ENCODE measurements at regions not wholly inside any gene's neighbourhood (a gene's known extent, or its start where the extent isn't known, plus 50 kb on each side); places are given as distances from the start of the nearest gene placed in this dataset.

DNA sequence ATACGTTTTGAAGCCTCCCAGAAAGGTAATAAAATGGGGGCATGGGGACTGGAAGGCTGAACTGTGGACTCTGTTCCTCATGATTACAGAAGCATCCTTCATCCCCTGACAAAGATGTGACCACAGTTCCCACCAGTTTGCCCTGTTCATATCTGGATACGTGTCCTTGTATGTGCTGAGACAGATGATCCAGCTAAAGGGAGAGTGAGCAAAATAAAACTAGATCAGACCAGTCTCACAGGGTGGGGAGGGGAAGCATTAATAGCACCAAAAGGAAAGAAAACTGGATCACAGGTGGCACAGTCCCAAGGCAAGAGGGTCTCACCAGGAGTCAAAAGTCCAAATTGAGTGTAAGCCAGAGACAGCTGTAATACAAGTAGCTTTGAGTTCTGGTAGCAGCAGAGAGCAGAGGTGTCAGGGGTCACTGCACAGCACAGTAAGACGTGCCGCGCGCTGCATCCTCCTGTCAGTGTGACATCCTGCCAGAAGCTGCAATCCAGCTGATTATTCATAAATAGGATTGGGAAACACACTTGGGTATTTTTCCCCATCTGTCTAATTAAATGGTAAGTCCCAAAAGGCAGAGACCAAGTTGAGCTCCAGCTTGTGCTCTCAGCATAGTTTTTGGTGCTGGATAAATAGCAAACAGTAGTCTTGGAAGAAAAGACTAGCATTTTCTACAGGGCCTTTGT lies 560.0 kb upstream of the CFAP20DC start:
- Histone ChIP-seq H3K4me1 (ENCODE audit: control insufficient read depth in 1 of 2, low read depth in 2 of 2) (no peaks in the 10 kb centered on the region), H3K27me3 (replicated peaks; ENCODE audit: insufficient read depth) (no peaks in the 10 kb centered on the region), H3K27ac (no peak overlapping the region), H3K36me3 (no peaks in the 10 kb centered on the region), H3K4me3 (no peak overlapping the region), H3K9me3 (no peaks in the 10 kb centered on the region)
- TF ChIP-seq, protein P1, sequence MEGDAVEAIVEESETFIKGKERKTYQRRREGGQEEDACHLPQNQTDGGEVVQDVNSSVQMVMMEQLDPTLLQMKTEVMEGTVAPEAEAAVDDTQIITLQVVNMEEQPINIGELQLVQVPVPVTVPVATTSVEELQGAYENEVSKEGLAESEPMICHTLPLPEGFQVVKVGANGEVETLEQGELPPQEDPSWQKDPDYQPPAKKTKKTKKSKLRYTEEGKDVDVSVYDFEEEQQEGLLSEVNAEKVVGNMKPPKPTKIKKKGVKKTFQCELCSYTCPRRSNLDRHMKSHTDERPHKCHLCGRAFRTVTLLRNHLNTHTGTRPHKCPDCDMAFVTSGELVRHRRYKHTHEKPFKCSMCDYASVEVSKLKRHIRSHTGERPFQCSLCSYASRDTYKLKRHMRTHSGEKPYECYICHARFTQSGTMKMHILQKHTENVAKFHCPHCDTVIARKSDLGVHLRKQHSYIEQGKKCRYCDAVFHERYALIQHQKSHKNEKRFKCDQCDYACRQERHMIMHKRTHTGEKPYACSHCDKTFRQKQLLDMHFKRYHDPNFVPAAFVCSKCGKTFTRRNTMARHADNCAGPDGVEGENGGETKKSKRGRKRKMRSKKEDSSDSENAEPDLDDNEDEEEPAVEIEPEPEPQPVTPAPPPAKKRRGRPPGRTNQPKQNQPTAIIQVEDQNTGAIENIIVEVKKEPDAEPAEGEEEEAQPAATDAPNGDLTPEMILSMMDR (IDR thresholded peaks at IDR 0.05), result no peak
- DNase-seq (ENCODE audit: low spot score) (no peak), ATAC-seq (ENCODE audit: insufficient number of reproducible peaks, low FRiP score, low read depth) (no peak)

DNA sequence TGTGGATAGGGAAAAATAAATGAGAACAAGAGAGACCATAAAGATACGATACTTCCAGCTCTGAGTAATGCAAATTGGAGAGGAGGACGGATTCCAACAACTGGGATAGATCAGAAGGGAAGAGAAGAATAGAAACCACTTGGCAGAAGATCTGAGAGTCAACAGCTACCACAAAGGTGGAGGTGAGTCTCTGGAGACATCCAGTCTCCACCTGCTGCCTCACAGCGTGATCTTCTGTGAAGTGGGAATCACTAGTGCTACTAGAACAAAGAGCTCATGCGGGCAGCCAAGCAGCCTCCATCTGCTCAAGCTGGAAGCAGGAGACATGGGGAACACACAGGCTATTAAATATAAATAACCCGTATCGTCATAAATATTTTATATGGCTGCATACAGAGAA lies 558.5 kb upstream of the CFAP20DC start:
- Histone ChIP-seq H3K4me3 (no peak overlapping the region), H3K27ac (no peak overlapping the region), H3K27me3 (replicated peaks; ENCODE audit: insufficient read depth) (no peaks in the 10 kb centered on the region), H3K36me3 (no peaks in the 10 kb centered on the region), H3K9me3 (no peaks in the 10 kb centered on the region), H3K4me1 (ENCODE audit: control insufficient read depth in 1 of 2, low read depth in 2 of 2) (no peaks in the 10 kb centered on the region)
- ATAC-seq (ENCODE audit: insufficient number of reproducible peaks, low FRiP score, low read depth), result no peak
- DNase-seq (ENCODE audit: low spot score), result no peak
- TF ChIP-seq, protein P1 (IDR thresholded peaks at IDR 0.05), result no peak

DNA sequence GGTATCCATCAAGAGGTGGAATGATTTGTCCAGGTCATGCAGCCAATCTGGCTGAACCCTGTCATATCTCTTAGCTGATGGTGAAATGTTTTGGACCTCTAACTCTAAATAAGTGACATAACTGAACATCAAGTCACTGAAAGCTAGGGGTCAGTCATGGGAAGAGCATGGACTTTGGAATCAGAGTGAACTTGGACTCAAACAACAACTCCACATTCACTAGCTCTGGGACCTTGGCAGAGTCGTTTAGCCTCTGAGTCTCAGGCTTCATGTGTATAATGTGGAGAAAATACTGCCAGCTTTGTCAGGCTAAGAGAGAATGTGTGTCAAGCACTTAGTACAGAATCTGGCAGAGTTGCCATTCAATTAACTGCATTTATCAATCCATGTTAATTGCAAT lies 557.8 kb upstream of the CFAP20DC start:
- Histone ChIP-seq H3K4me1 (ENCODE audit: control insufficient read depth in 1 of 2, low read depth in 2 of 2) (no peaks in the 10 kb centered on the region), H3K27ac (no peak overlapping the region), H3K9me3 (no peaks in the 10 kb centered on the region), H3K36me3 (no peaks in the 10 kb centered on the region), H3K4me3 (no peak overlapping the region), H3K27me3 (replicated peaks; ENCODE audit: insufficient read depth) (no peaks in the 10 kb centered on the region)
- ATAC-seq (ENCODE audit: insufficient number of reproducible peaks, low FRiP score, low read depth) (no peak), DNase-seq (ENCODE audit: low spot score) (no peak)
- TF ChIP-seq, protein P1 (IDR thresholded peaks at IDR 0.05), result no peak

DNA sequence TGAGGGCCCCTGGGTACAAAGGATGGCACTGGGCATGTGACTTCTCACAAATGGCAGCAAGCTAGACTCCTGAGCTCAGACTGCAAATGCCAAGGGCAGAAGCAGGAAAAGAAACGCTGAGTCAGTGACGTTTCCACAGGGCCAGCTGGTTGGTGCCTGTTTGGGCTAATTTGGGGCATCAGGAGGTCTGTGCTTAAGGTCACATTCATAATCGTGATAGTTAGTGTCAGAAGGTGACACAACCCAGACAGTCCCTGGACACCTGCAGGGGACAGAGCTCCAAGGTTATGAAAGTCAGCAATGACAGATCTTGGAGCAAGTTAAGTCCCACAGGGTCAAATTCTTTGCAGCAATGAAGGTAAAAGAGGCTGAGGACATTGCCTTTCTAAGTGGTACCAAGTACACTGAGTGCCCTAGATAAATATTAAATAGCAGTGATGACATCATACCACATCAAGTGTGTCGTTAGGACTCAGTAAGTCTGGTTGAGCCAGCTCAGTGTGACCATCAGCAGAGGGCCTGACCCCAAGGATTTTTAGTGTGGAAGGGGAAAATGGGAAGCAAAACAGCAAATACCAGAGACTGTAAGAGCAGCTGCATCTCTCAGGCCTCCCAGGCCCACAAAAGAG lies 556.9 kb upstream of the CFAP20DC start:
- Histone ChIP-seq H3K27me3 (replicated peaks; ENCODE audit: insufficient read depth) (no peaks in the 10 kb centered on the region), H3K4me3 (no peak overlapping the region), H3K27ac (no peak overlapping the region), H3K4me1 (ENCODE audit: control insufficient read depth in 1 of 2, low read depth in 2 of 2) (no peaks in the 10 kb centered on the region), H3K9me3 (no peaks in the 10 kb centered on the region), H3K36me3 (no peaks in the 10 kb centered on the region)
- TF ChIP-seq, protein P1 (IDR thresholded peaks at IDR 0.05), result no peak
- ATAC-seq (ENCODE audit: insufficient number of reproducible peaks, low FRiP score, low read depth) (no peak), DNase-seq (ENCODE audit: low spot score) (no peak)

DNA sequence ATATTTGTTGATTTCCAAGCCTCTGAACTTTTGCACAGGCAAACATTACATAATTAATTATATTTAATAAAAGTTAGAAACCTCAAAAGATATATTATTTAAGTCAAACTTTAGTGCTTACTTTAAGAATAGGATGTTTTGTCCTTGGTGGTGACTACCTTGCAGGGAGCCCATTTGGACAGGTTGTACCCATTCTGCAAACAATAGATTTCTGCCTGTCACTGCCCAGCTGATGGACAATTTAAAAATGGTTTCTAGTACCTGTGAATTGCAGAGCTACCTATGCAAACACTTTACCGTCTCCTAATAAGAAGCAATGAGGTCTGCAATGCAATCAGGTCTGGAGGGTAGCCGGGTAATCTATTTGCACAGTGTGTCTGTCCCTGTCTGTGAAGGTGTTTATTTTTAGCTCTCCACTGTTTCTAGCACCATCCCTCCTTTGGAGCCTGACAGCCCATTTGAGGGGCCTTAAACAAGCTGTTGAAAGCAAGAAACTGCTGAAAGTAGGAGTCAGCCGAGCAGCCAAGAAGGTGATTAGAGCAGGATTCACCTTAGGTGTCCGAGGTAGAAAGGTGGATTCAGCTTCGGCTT lies 556.2 kb upstream of the CFAP20DC start:
- TF ChIP-seq, protein P1 (IDR thresholded peaks at IDR 0.05), result no peak
- Histone ChIP-seq H3K4me1 (ENCODE audit: control insufficient read depth in 1 of 2, low read depth in 2 of 2) (no peaks in the 10 kb centered on the region), H3K27me3 (replicated peaks; ENCODE audit: insufficient read depth) (no peaks in the 10 kb centered on the region), H3K4me3 (no peak overlapping the region), H3K36me3 (no peaks in the 10 kb centered on the region), H3K27ac (no peak overlapping the region), H3K9me3 (no peaks in the 10 kb centered on the region)
- DNase-seq (ENCODE audit: low spot score) (no peak), ATAC-seq (ENCODE audit: insufficient number of reproducible peaks, low FRiP score, low read depth) (no peak)
